IMR-90 (cell line): ENCODE measurements at regions not wholly inside any gene's neighbourhood (a gene's known extent, or its start where the extent isn't known, plus 50 kb on each side); places are given as distances from the start of the nearest gene placed in this dataset.

ENCODE experiments used
- ATAC-seq: fragments of 200-7000 bp; cut with Tn5 transposase; 2 replicates; pipeline ENCODE4 v1.9.1; 2020; ENCODE audit warnings: low read depth, mild to moderate bottlenecking, moderate library complexity
- BruUV-seq: library from RNA; stranded (reverse); fragments of 400-500 nt; replicated peaks from 2 replicates; lab custom pipeline; 2021; lab: Mats Ljungman, UMichigan
- CTCF ChIA-PET: fragments of 300-600 bp; formaldehyde crosslinking; extraction: SDS; loops from one replicate; lab custom pipeline; 2021; ENCODE audit warnings: antibody characterized with exemption; lab: Yijun Ruan, JAX
- POLR2A ChIA-PET: fragments of 300-600 bp; sonication (Branson Sonifier 250); formaldehyde crosslinking; loops from one replicate; lab custom pipeline; 2022; ENCODE audit warnings: antibody characterized with exemption; ENCODE audit not compliant: unreplicated experiment; lab: Charles Lee
- DNase-seq: peaks from one replicate; pipeline ENCODE4 v3.0.0; 2013
- H2AFZ ChIP-seq: replicated peaks from 2 replicates; pipeline ENCODE3; 2013; ENCODE audit warnings: low read length, mild to moderate bottlenecking; ENCODE audit not compliant: poor library complexity
- H2AK5ac ChIP-seq: 2 replicates; pipeline ENCODE4 v1.6.1; 2013; ENCODE audit warnings: low read depth, low read length, inconsistent platforms
- H2AK9ac ChIP-seq: replicated peaks from 2 replicates; pipeline ENCODE3; 2013; ENCODE audit warnings: mild to moderate bottlenecking, low read depth, low read length, moderate library complexity; ENCODE audit not compliant: poor library complexity
- H2BK120ac ChIP-seq: 2 replicates; pipeline ENCODE4 v1.6.1; 2013; ENCODE audit warnings: low read depth, low read length, inconsistent platforms
- H2BK15ac ChIP-seq: 3 replicates; pipeline ENCODE4 v1.6.1; 2013; ENCODE audit warnings: low read depth, low read length, inconsistent platforms
- H2BK20ac ChIP-seq: 2 replicates; pipeline ENCODE4 v1.6.1; 2013; ENCODE audit warnings: low read depth, mild to moderate bottlenecking, inconsistent platforms, low read length, moderate library complexity
- H2BK5ac ChIP-seq: 2 replicates; pipeline ENCODE4 v1.6.1; 2013; ENCODE audit warnings: mild to moderate bottlenecking, low read depth, low read length, inconsistent platforms; ENCODE audit not compliant: poor library complexity, severe bottlenecking
- H3K14ac ChIP-seq: replicated peaks from 2 replicates; pipeline ENCODE4 v1.6.1; 2013; ENCODE audit warnings: low read depth, low read length, inconsistent platforms
- H3K18ac ChIP-seq: 2 replicates; pipeline ENCODE4 v1.6.1; 2013; ENCODE audit warnings: low read depth, low read length, control low read depth
- H3K23ac ChIP-seq: 2 replicates; pipeline ENCODE4 v1.6.1; 2013; ENCODE audit warnings: low read depth, low read length, inconsistent platforms
- H3K27ac ChIP-seq: 2 replicates; pipeline ENCODE4 v1.5.1; 2013; ENCODE audit warnings: mild to moderate bottlenecking, control low read depth, low read length; ENCODE audit not compliant: insufficient read depth
- H3K27me3 ChIP-seq: 2 replicates; pipeline ENCODE4 v1.6.1; 2013; ENCODE audit warnings: low read length; ENCODE audit not compliant: control insufficient read depth, insufficient read depth
- H3K36me3 ChIP-seq: 2 replicates; pipeline ENCODE4 v1.6.1; 2013; ENCODE audit warnings: low read length, mixed read lengths; ENCODE audit not compliant: control insufficient read depth, insufficient read depth
- H3K4ac ChIP-seq: 2 replicates; pipeline ENCODE4 v1.6.1; 2013; ENCODE audit warnings: low read depth, low read length, inconsistent platforms
- H3K4me1 ChIP-seq: 2 replicates; pipeline ENCODE4 v1.6.1; 2013; ENCODE audit warnings: low read length, mixed read lengths; ENCODE audit not compliant: control insufficient read depth, insufficient read depth
- H3K4me2 ChIP-seq: 2 replicates; pipeline ENCODE4 v1.6.1; 2013; ENCODE audit warnings: low read depth, mild to moderate bottlenecking, control low read depth, low read length, moderate library complexity
- H3K4me3 ChIP-seq: 2 replicates; pipeline ENCODE4 v1.5.1; 2013; ENCODE audit warnings: low read depth, mild to moderate bottlenecking, control low read depth, low read length, moderate library complexity; ENCODE audit not compliant: insufficient read depth
- H3K56ac ChIP-seq: 2 replicates; pipeline ENCODE4 v1.6.1; 2013; ENCODE audit warnings: low read length, inconsistent platforms; ENCODE audit not compliant: insufficient read depth; ENCODE audit errors: extremely low read depth
- H3K79me1 ChIP-seq, 2 experiments: 2 replicates each; pipeline ENCODE4 v1.6.1; 2013; ENCODE audit warnings: low read length in 2 of 2, inconsistent platforms in 1 of 2, low read depth in 1 of 2
- H3K9ac ChIP-seq: 2 replicates; pipeline ENCODE4 v1.6.1; 2013; ENCODE audit warnings: low read depth, low read length, control low read depth
- H3K9me1 ChIP-seq: 2 replicates; pipeline ENCODE4 v1.6.1; 2013; ENCODE audit warnings: low read length, inconsistent platforms; ENCODE audit not compliant: insufficient read depth
- H3K9me3 ChIP-seq: 2 replicates; pipeline ENCODE4 v1.6.1; 2013; ENCODE audit warnings: low read length; ENCODE audit not compliant: control insufficient read depth, insufficient read depth
- H4K20me1 ChIP-seq: 2 replicates; pipeline ENCODE4 v1.6.1; 2013; ENCODE audit warnings: low read length, inconsistent platforms; ENCODE audit not compliant: insufficient read depth
- H4K5ac ChIP-seq: 2 replicates; pipeline ENCODE4 v1.6.1; 2013; ENCODE audit warnings: mild to moderate bottlenecking, low read depth, low read length, control low read depth
- H4K8ac ChIP-seq, 2 experiments: 2 replicates each; pipeline ENCODE4 v1.6.1; 2013; ENCODE audit warnings: low read depth in 2 of 2, low read length in 2 of 2, control low read depth in 1 of 2, inconsistent platforms in 1 of 2
- H4K91ac ChIP-seq: 2 replicates; pipeline ENCODE4 v1.6.1; 2013; ENCODE audit warnings: low read depth, low read length, inconsistent platforms; ENCODE audit not compliant: insufficient read depth
- CEBPB ChIP-seq: IDR thresholded peaks from 2 replicates; pipeline ENCODE4 v1.6.1; 2012; ENCODE audit warnings: low read depth, low read length, improper control_type of control experiment
- WGBS, 2 experiments: methylation state at CpG; one replicate each; pipeline versions ENCODE4 v1.1.5 to v1.1.7; 2013; ENCODE audit warnings: missing lambda C conversion rate in 2 of 2; ENCODE audit not compliant: insufficient read length in 1 of 2; ENCODE audit errors: extremely low coverage in 2 of 2; 5-methylcytosine and 5-hydroxymethylcytosine counted together
- dilution Hi-C: fragments of 300-500 bp; cut with HindIII; formaldehyde crosslinking; loops from one replicate; pipeline ENCODE4 v1.14.3; 2018; ENCODE audit warnings: low sequenced_read_pairs; ENCODE audit not compliant: unreplicated experiment
- in situ Hi-C: fragments of 300-500 bp; cut with MboI; formaldehyde crosslinking; loops from 3 replicates; pipeline ENCODE4 v1.14.3; 2019; ENCODE audit warnings: low sequenced_read_pairs, inconsistent platforms, mixed read lengths
- intact Hi-C: fragments of 100-400 bp; cut with micrococcal nuclease; formaldehyde crosslinking; loops from 2 replicates; pipeline ENCODE4 v1.10.0; 2022
- TF ChIP-seq, protein P1 (sequence below): conservative IDR thresholded peaks from 2 replicates; pipeline ENCODE4 v1.5.1; 2012; ENCODE audit warnings: mild to moderate bottlenecking, low read depth, low read length, improper control_type of control experiment

DNA sequence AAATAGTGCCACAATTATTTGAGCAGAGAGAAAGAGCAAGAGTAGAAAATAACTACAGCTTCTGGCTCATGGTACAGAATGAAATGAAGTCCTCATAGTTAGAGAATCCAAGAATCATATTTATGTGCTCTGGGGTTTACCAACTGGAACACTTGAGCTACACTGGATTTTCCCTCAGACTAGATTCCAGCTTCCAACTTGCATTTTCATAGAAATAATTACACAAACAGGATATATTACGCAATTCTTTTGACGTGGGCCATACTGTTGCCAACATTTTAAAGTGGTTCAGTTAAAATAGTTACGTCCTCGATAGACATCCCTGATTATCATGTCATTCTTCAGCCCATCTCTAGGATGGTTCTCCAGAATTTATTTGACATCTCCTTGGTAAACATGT, 129.2 kb downstream of the ETAA1 start:
- TF ChIP-seq CEBPB, result peak; percentile 99
- TF ChIP-seq, protein P1, sequence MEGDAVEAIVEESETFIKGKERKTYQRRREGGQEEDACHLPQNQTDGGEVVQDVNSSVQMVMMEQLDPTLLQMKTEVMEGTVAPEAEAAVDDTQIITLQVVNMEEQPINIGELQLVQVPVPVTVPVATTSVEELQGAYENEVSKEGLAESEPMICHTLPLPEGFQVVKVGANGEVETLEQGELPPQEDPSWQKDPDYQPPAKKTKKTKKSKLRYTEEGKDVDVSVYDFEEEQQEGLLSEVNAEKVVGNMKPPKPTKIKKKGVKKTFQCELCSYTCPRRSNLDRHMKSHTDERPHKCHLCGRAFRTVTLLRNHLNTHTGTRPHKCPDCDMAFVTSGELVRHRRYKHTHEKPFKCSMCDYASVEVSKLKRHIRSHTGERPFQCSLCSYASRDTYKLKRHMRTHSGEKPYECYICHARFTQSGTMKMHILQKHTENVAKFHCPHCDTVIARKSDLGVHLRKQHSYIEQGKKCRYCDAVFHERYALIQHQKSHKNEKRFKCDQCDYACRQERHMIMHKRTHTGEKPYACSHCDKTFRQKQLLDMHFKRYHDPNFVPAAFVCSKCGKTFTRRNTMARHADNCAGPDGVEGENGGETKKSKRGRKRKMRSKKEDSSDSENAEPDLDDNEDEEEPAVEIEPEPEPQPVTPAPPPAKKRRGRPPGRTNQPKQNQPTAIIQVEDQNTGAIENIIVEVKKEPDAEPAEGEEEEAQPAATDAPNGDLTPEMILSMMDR, result no peak
- H3K9me3 ChIP-seq, result no peaks in the 10 kb centered on the region
- BruUV-seq, result no TSS peak
- H3K9ac ChIP-seq, result no peak overlapping the region
- H4K91ac ChIP-seq, result no peak overlapping the region
- no peak overlapping the region for H2AK5ac ChIP-seq
- no peaks in the 10 kb centered on the region for H3K79me1 ChIP-seq
- H3K4me1 ChIP-seq, result peaks cover 3% of the 10 kb centered on the region; the same call in 1 of the 2 replicates
- no CpG with 5 or more reads among the region's 4 CpGs for WGBS, 2 experiments
- no peak overlapping the region for H3K56ac ChIP-seq
- H3K18ac ChIP-seq, result peak overlapping the region; percentile 78; the same call in 1 of the 2 replicates
- dilution Hi-C loops, result no loop called here
- H4K5ac ChIP-seq, result peak overlapping the region; percentile 42; the same call in 1 of the 2 replicates
- H3K27ac ChIP-seq, result no peak overlapping the region
- no peak overlapping the region; the same call in 1 of the 2 replicates for H3K14ac ChIP-seq
- H4K8ac ChIP-seq, result peak overlapping the region in 1 of 2 experiments; percentile 50; a peak in 1 of 4 replicates
- H2BK5ac ChIP-seq, result peak overlapping the region; percentile 44
- no peak overlapping the region for H2BK120ac ChIP-seq
- no peak overlapping the region for H2AFZ ChIP-seq
- in situ Hi-C loops, result no loop called here
- CTCF ChIA-PET, result interaction anchor here (0.6 kb wide), 1 partner anchor 47 kb away, joined by 3 read pairs; no protein-coding TSS in a partner anchor
- peak; percentile 90 for DNase-seq
- peak overlapping the region; percentile 38; the same call in 1 of the 2 replicates for H2BK20ac ChIP-seq
- H2BK15ac ChIP-seq, result no peak overlapping the region
- H3K4me2 ChIP-seq, result peak overlapping the region; percentile 68; the same call in 1 of the 2 replicates
- H3K27me3 ChIP-seq, result no peaks in the 10 kb centered on the region
- peak; percentile 56 for ATAC-seq
- H3K9me1 ChIP-seq, result no peaks in the 10 kb centered on the region
- H4K20me1 ChIP-seq, result no peaks in the 10 kb centered on the region
- H3K4me3 ChIP-seq, result no peak overlapping the region
- H2AK9ac ChIP-seq, result no peak overlapping the region
- POLR2A ChIA-PET, result no interaction called here
- no peak overlapping the region for H3K23ac ChIP-seq
- no peaks in the 10 kb centered on the region for H3K36me3 ChIP-seq
- intact Hi-C loops, result no loop called here
- no peak overlapping the region for H3K4ac ChIP-seq
